ENCODE measurements at regions not wholly inside any gene's neighbourhood (a gene's known extent, or its start where the extent isn't known, plus 50 kb on each side); places are given as distances from the start of the nearest gene placed in this dataset.
"Not testable (repeated sequence)": the region's sequence is repeated elsewhere in the genome, so short reads cannot be mapped to it uniquely, and the experiment has no call there.

- DNase-seq = no peak
Observed at GRCh38 chr7:81333004-81333403, 414.2 kb upstream of the SEMA3C start.

GRCh38 chr7:81331061-81332018, 412.5 kb upstream of the SEMA3C start:
- no peak for DNase-seq

DNA sequence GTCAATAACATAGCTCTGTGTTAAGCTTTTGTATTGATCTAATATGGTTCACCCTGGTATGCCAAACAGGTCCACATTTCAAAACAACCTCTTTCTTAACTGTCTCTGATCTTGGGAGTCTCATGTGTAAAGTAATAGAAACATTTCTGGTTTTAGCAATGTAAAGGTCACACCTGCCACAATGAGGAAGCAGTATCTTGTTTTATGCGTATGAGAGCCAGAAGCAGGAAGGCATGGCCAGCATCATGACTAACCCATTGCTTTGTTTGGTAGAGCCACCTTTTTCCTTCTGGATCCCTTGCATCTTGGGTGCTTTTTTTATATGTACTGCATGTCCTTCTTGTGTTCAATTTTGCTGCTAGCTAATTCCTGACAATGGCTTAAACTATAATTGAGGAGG, 411.3 kb upstream of the SEMA3C start:
- no peak for DNase-seq

DNA sequence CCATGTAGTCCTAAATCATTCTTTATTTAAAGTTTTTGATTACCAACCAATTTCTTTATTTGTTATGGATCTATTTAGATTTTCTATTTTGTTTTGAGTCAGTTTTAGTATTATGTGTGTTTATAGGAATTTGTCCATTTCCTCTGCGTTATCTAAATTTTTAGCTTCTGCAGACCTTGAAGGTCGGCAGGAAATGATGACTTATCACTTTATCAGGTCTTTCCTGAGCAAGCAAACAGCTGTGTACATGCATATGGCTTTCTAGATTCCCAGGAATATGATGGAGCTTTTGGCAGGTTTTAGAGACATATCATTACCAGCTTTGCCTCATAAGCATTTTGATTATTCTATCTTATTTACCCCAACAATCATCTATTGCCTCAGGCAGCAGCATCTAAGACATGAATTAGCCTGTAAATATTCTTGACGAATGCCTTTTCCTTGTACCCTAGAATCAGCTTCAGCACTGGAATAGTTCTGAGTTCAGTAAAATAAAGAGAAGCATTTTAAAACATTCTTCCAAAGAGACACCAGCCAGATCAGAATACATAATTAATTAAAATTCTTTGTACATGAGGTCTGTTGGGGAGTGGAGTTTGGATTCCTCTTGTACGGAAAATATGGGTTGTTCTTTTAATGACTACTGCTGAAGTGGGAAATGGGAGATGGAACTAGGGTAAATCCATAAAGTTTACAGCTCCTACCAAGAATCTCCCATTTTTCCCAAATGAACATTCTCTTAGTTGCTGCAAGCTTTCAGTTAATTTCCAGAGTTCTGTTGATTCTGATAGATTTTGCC, 408.8 kb upstream of the SEMA3C start:
- DNase-seq = no peak

DNA sequence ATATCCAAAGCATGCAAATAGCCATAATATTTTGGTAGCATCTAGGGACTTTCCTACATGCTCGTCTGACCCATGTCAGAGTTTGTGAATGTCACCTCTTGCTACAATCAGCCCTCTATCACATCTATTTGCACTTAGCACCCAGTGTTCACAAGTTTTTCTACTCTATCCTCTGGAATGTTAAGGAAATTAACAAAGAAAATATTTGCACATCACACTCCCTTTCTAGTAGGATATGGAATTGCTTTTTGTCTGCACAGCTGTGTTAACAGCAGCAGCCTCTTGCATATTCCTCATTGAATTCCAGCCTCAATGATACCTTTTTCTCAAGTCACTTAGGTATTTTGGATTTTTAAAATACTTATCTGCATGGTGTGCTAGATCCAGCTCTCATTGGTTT, 403.1 kb upstream of the SEMA3C start:
- DNase-seq = no peak

- no peak for DNase-seq
Observed at GRCh38 chr7:81317741-81318140, 398.9 kb upstream of the SEMA3C start.

GRCh38 chr7:81308643-81309322, 389.9 kb upstream of the SEMA3C start:
- peak in 1 of 2 experiments; percentile 9 for DNase-seq

DNA sequence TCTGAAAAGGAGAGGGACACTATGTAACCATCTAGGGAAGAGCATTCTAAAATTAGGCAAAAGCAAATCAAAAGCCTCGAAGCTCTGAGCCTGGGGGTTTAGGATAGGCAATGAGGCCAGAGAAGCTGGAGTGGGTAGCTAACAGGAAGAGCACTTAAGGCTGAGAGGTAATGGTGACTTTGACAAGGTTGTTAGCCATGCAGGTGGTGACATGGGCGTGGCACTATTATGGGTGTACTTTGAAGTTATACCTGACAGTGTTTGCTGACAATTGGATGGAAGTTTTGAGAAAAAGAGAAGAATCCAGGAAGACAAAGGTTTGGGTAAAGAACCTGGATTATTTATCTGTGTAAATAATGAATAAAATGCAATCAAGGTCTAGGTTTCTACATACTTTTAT, 383.0 kb upstream of the SEMA3C start:
- peak; percentile 7 to 30 for DNase-seq

DNA sequence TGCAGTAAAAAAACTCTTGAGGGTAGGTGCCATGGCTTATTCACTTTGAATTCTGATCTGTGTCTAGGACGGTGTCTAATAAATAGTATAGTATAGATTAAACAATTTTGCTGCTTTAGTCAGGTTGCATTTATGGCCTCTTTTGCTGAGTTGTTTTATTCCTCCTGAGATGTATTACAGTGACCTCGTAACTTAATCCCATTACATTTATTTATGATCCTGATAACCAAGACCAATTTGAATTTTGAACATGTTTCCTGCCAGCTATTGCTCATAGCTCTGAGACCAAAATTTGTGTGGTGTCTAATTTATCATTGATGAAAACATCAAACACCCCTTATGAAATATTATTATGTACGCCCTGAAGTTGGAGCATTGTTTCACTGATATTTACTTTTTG, 381.9 kb upstream of the SEMA3C start:
- no peak for DNase-seq

DNA sequence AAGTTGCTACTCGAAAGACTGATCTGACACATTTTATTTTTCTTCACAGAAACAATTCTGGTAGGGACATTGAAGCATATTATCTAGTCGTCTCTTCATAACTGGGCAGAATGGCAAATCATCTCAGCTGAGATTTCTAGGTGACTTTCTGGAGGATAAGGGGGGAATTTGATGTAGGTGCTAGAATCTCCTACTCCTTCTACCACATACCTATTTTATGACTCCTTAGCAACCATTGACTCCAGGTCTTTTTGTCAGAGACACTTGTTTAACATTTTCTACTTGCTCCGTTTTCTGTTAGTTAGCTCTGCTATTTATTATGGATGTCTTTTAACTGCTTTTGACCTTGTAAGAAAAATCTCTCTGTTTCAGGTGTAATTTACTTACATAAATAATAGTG, 380.9 kb upstream of the SEMA3C start:
- DNase-seq = no peak

DNA sequence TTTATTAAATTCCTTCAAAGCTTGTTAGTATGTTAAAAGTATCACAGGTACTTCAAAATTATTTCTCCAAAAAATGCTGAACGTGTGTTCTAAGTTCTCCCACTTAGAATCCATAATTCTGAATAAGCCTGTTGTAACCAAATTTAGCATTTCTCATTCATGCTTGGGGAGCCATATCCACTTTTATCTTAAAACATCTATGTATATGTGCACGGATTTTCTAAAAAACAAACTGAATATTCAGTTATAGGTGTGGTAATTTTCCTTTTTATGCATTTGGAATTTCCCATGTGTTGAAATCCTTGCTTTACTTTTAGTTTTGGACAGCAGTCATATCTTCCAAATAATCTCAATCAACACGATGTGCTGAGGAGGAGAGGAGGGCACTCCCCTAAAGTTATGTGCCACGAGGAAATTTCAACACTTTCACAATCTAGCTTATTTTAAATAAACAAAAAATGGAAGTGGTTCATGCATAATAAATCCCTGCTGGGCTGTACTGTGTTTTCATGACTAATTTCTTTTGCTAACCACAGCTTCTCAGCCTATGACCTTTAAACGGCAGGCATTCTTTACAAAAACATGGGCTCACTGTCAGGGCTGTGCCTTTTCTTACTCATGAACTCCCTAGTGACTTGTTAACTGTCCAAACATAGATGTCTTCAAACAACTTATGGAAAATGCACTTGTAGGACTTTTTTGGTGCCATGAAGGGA, 380.3 kb upstream of the SEMA3C start:
- DNase-seq = peak in 1 of 2 experiments; percentile 10

- DNase-seq = no peak
Observed at GRCh38 chr7:81297317-81297716, 378.5 kb upstream of the SEMA3C start.

- DNase-seq = no peak
Observed at GRCh38 chr7:81296726-81297125, 377.9 kb upstream of the SEMA3C start.

GRCh38 chr7:81294897-81295515, 376.2 kb upstream of the SEMA3C start:
- no peak for DNase-seq

GRCh38 chr7:81293806-81294205, 375.0 kb upstream of the SEMA3C start:
- DNase-seq = no peak

- DNase-seq = not testable (repeated sequence)
Observed at GRCh38 chr7:81286754-81287153, 367.9 kb upstream of the SEMA3C start.

- no peak for DNase-seq
Observed at GRCh38 chr7:81285142-81285871, 366.5 kb upstream of the SEMA3C start.

- DNase-seq = no peak
Observed at GRCh38 chr7:81284576-81284975, 365.7 kb upstream of the SEMA3C start.

GRCh38 chr7:81280531-81280930, 361.7 kb upstream of the SEMA3C start:
- no peak for DNase-seq

- DNase-seq = no peak
Observed at GRCh38 chr7:81277691-81278090, 358.8 kb upstream of the SEMA3C start.

GRCh38 chr7:81273601-81274397, 354.9 kb upstream of the SEMA3C start:
- no peak for DNase-seq
